Large intestine (tissue), 3 donors: ENCODE measurements at regions not wholly inside any gene's neighbourhood (a gene's known extent, or its start where the extent isn't known, plus 50 kb on each side); places are given as distances from the start of the nearest gene placed in this dataset.
"Not testable (repeated sequence)": the region's sequence is repeated elsewhere in the genome, so short reads cannot be mapped to it uniquely, and the experiment has no call there.

Experiments used
- DNase-seq, 2 donors: peaks; one replicate each; pipeline versions ENCODE4 v3.0.0 to v3.0.0-alpha.2; 2013
- H3K27ac ChIP-seq: one replicate; pipeline ENCODE4 v1.5.1; 2013; ENCODE audit warnings: low read length
- H3K27me3 ChIP-seq: 2 replicates; pipeline ENCODE4 v1.6.1; 2013; ENCODE audit warnings: low read length; ENCODE audit not compliant: control insufficient read depth, insufficient read depth
- H3K36me3 ChIP-seq: 2 replicates; pipeline ENCODE4 v1.6.1; 2013; ENCODE audit warnings: low read length; ENCODE audit not compliant: control insufficient read depth, insufficient read depth
- H3K4me1 ChIP-seq: one replicate; pipeline ENCODE4 v1.6.1; 2013; ENCODE audit warnings: low read length; ENCODE audit not compliant: control insufficient read depth, insufficient read depth
- H3K4me3 ChIP-seq: one replicate; pipeline ENCODE4 v1.5.1; 2013; ENCODE audit warnings: low read length
- H3K9me3 ChIP-seq: one replicate; pipeline ENCODE4 v1.6.1; 2013; ENCODE audit warnings: mild to moderate bottlenecking, low read depth, low read length, moderate library complexity; ENCODE audit not compliant: control insufficient read depth
- WGBS: methylation state at CpG from one replicate; pipeline ENCODE4 v1.1.5; 2013; ENCODE audit warnings: low lambda C conversion rate; ENCODE audit not compliant: insufficient coverage; 5-methylcytosine and 5-hydroxymethylcytosine counted together

GRCh38 chr3:115284980-115285379 is 137.9 kb upstream of the ZBTB20 start:
- no peak for DNase-seq
- H3K4me1 ChIP-seq, result no peaks in the 10 kb centered on the region
- no peaks in the 10 kb centered on the region for H3K9me3 ChIP-seq
- H3K27me3 ChIP-seq, result no peaks in the 10 kb centered on the region
- no peak overlapping the region for H3K27ac ChIP-seq
- no peak overlapping the region for H3K4me3 ChIP-seq
- 80% methylated on average over 1 of the region's 1 CpG for WGBS
- no peaks in the 10 kb centered on the region for H3K36me3 ChIP-seq

- Histone ChIP-seq H3K36me3 (no peaks in the 10 kb centered on the region), H3K27me3 (no peaks in the 10 kb centered on the region), H3K4me1 (no peaks in the 10 kb centered on the region), H3K9me3 (no peaks in the 10 kb centered on the region), H3K27ac (no peak overlapping the region), H3K4me3 (no peak overlapping the region)
- WGBS, result no CpG with 5 or more reads among the region's 2 CpGs
- no peak for DNase-seq
Observed at GRCh38 chr3:115286529-115287197, 139.6 kb upstream of the ZBTB20 start.

DNA sequence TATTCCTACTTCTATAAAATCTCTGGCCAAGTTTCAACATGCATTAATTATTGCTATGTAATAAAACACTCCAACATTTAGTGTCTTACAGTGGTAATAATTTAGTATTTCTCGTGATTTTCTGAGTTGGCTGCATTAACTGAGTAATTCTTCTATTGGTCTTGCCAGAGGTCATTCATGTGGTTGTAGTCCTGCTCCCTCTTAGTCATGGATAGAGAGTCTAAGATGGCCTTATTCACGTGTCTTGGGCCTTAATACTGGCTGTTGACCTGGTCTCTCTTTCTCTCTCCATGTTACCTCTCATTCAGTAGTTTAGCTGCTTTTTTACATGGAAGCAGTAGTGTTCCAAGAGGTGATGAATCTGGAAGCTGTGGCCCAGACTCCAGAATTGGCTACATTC is 140.1 kb upstream of the ZBTB20 start:
- H3K4me3 ChIP-seq, result no peak overlapping the region
- H3K4me1 ChIP-seq, result no peaks in the 10 kb centered on the region
- no peaks in the 10 kb centered on the region for H3K27me3 ChIP-seq
- no peaks in the 10 kb centered on the region for H3K36me3 ChIP-seq
- no peak overlapping the region for H3K27ac ChIP-seq
- no CpG with 5 or more reads among the region's 2 CpGs for WGBS
- H3K9me3 ChIP-seq, result no peaks in the 10 kb centered on the region
- no peak for DNase-seq

DNA sequence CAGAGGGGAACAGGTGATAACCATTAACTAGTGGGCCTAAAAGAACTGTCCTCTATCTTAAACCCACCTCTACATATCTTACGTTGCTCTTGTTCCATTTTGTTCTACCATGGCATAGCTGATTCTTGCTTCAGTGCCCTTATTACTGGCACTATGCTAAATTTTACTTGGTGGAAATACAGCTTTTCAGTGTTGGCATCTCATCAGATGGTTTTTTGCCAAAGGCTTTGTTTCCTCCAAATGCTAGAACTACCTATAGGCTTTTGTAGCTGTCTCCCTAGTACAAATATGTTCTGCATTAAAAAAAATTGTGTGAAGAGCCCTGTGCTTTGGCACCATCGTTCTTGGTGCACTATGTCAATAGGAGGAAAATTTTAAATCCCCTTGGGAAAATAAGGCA is 145.0 kb upstream of the ZBTB20 start:
- Histone ChIP-seq H3K27ac (no peak overlapping the region), H3K4me3 (no peak overlapping the region), H3K4me1 (no peaks in the 10 kb centered on the region), H3K36me3 (no peaks in the 10 kb centered on the region), H3K27me3 (no peaks in the 10 kb centered on the region), H3K9me3 (no peaks in the 10 kb centered on the region)
- DNase-seq, result no peak
- 86% methylated on average over 1 of the region's 2 CpGs for WGBS

DNA sequence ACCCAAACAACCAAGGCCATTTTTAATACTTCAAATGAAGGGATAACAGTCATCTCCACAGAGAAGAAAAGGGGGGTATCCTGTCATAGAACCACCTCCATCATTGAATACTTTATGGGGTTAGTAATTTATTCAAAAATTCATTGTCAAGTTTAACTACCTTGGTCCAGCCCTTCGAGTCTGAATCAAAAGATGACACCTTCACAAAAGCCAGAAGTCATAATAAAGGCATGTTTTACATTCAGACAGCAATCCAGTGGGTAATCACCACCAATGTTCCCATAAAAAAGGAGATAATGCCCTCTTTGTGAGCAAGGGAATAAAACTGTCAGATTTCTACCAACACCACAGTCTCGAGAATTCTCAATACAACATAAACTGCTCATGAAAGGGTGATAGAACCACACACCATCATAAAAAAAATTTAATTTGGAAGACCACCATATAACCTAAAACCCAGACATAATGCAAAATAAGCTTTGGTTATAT is 145.6 kb upstream of the ZBTB20 start:
- no peak for DNase-seq
- H3K27me3 ChIP-seq, result no peaks in the 10 kb centered on the region
- no peak overlapping the region for H3K27ac ChIP-seq
- no peak overlapping the region for H3K4me3 ChIP-seq
- no CpG with 5 or more reads among the region's 2 CpGs for WGBS
- no peaks in the 10 kb centered on the region for H3K9me3 ChIP-seq
- no peaks in the 10 kb centered on the region for H3K4me1 ChIP-seq
- no peaks in the 10 kb centered on the region for H3K36me3 ChIP-seq

DNA sequence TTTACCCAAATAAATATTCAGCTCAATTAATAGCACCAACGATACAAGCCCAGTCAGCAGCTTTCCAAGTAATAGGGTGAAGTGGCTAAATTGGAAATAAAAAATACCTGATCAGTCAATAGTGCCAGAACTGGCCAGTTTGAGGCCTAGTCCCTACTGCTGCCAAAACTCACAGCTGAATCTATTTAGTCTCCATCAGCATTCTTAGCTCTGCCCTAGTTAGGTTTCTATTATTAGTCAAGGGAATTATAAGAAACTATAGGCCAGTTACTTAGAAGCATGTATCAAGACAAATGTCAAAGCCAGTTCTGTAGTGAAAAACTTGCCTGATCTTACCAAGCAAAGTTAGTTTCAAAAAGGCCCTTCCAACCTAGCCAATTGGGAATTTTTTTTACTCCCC is 146.2 kb upstream of the ZBTB20 start:
- Histone ChIP-seq H3K4me3 (no peak overlapping the region), H3K27me3 (no peaks in the 10 kb centered on the region), H3K36me3 (no peaks in the 10 kb centered on the region), H3K27ac (no peak overlapping the region), H3K9me3 (no peaks in the 10 kb centered on the region), H3K4me1 (no peaks in the 10 kb centered on the region)
- 100% methylated on average over 1 of the region's 1 CpG for WGBS
- no peak for DNase-seq

DNA sequence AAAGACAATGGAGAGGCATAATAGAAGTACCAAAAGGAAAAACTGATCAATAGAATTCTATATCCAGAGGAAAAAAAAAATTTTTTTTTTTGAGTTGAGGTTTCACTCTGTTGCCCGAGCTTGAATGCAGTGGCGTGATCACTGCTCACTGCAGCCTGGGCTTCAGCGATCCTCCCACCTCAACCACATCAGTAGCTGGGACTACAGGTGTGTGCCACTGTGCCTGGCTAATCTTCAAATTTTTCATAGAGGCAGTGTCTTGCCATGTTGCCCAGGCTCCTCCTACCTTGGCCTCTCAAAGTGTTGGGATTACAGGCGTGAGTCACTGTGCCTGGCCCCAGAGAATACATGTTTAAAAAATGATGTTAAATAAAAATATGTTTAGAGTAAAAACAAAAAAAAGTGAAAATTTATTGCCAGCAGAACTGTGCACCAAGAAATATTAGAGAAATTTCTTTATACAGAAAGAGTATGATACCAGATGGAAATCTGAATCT is 154.3 kb upstream of the ZBTB20 start:
- 50% methylated on average over 1 of the region's 4 CpGs for WGBS
- H3K27me3 ChIP-seq, result no peaks in the 10 kb centered on the region
- no peaks in the 10 kb centered on the region for H3K4me1 ChIP-seq
- no peak overlapping the region for H3K27ac ChIP-seq
- no peaks in the 10 kb centered on the region for H3K36me3 ChIP-seq
- no peaks in the 10 kb centered on the region for H3K9me3 ChIP-seq
- H3K4me3 ChIP-seq, result no peak overlapping the region
- DNase-seq, result no peak

- WGBS, result no CpG with 5 or more reads among the region's 20 CpGs
- not testable (repeated sequence) for H3K9me3 ChIP-seq, H3K27me3 ChIP-seq, H3K36me3 ChIP-seq, DNase-seq, H3K4me1 ChIP-seq, H3K27ac ChIP-seq, H3K4me3 ChIP-seq
Observed at GRCh38 chr3:115317953-115318352, 170.9 kb upstream of the ZBTB20 start.

- no peaks in the 10 kb centered on the region for H3K36me3 ChIP-seq
- H3K27me3 ChIP-seq, result no peaks in the 10 kb centered on the region
- no CpG with 5 or more reads among the region's 3 CpGs for WGBS
- H3K27ac ChIP-seq, result no peak overlapping the region
- DNase-seq, result no peak
- H3K9me3 ChIP-seq, result no peaks in the 10 kb centered on the region
- H3K4me3 ChIP-seq, result no peak overlapping the region
- H3K4me1 ChIP-seq, result no peaks in the 10 kb centered on the region
Observed at GRCh38 chr3:115321400-115321805, 174.3 kb upstream of the ZBTB20 start.

DNA sequence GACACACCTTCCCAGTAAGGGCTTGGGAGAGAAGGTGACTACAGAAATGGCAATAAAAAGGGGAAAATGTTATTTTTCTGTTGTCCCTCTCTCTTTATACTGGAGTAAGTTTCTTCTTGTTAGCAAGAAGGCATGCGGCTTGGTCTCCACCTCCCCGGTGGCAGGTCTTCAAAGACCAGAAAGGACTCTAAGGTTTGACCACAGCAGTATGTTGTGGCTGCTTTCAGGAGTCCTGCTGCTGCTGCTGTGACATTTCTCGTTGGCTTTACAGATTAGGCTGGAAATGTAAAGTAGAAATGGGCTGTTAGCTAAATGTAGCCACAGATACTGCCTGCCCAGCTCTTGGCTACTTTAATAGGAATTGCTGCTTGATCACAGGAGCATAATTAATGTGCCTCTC is 175.8 kb upstream of the ZBTB20 start:
- no peak overlapping the region for H3K27ac ChIP-seq
- H3K4me1 ChIP-seq, result no peaks in the 10 kb centered on the region
- WGBS, result no CpG with 5 or more reads among the region's 3 CpGs
- DNase-seq, result no peak
- no peak overlapping the region for H3K4me3 ChIP-seq
- H3K36me3 ChIP-seq, result no peaks in the 10 kb centered on the region
- no peaks in the 10 kb centered on the region for H3K9me3 ChIP-seq
- H3K27me3 ChIP-seq, result no peaks in the 10 kb centered on the region

DNA sequence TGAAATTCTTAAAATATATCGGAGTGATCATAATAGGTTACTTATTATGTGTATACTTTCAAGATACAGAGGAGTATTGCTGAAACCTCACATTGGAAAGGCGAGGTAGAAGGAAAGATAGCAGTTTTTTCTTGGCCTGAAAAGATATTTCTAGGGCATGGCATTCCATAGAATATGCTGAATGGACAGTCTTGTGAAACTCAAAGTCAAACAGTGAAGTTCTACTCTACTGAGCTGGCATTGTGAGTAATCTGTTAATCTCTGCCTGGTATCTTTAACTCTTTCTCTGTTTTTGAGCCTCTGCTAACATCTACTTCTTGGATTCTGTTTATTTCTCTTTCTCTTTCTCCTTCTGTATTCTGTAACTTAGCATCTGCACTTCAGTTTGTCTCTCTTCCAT is 176.3 kb upstream of the ZBTB20 start:
- no peaks in the 10 kb centered on the region for H3K9me3 ChIP-seq
- DNase-seq, result no peak
- 80% methylated on average over 1 of the region's 2 CpGs for WGBS

More for the DNA sequence above, 176.3 kb upstream of the ZBTB20 start:
- Histone ChIP-seq H3K4me1 (no peaks in the 10 kb centered on the region), H3K36me3 (no peaks in the 10 kb centered on the region), H3K27me3 (no peaks in the 10 kb centered on the region), H3K4me3 (no peak overlapping the region), H3K27ac (no peak overlapping the region)
